VCaP (cell line): ENCODE measurements at regions not wholly inside any gene's neighbourhood (a gene's known extent, or its start where the extent isn't known, plus 50 kb on each side); places are given as distances from the start of the nearest gene placed in this dataset.

Source experiments
- H3K27ac ChIP-seq: fragments of 450-650 bp; 2 replicates; pipeline ENCODE4 v1.5.1; 2017
- TF ChIP-seq, protein P1 (sequence below): fragments of 450-650 bp; conservative IDR thresholded peaks from 2 replicates; pipeline ENCODE4 v1.5.1; 2017; ENCODE audit warnings: mild to moderate bottlenecking, moderate library complexity

DNA sequence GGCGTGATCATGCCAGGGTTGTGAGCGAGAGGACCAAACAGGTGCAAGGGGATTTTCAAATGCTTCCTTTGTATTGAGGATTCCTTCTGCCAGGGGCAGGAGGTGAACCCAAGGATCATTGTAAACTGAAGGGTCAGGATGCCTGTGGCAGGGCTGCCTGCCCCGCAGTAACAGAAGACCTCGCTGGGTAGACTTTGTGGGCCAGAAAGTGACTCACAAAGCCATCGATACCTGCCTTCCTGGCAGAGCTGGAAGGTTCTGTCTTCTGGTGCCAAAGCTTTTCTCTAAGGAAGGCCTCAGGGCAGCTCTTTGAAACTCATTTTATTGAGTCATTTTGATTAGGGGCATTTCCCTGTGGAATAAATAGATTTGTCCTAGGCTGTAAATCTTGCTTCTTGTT is 223.4 kb downstream of the ICE1 start:
- TF ChIP-seq, protein P1, sequence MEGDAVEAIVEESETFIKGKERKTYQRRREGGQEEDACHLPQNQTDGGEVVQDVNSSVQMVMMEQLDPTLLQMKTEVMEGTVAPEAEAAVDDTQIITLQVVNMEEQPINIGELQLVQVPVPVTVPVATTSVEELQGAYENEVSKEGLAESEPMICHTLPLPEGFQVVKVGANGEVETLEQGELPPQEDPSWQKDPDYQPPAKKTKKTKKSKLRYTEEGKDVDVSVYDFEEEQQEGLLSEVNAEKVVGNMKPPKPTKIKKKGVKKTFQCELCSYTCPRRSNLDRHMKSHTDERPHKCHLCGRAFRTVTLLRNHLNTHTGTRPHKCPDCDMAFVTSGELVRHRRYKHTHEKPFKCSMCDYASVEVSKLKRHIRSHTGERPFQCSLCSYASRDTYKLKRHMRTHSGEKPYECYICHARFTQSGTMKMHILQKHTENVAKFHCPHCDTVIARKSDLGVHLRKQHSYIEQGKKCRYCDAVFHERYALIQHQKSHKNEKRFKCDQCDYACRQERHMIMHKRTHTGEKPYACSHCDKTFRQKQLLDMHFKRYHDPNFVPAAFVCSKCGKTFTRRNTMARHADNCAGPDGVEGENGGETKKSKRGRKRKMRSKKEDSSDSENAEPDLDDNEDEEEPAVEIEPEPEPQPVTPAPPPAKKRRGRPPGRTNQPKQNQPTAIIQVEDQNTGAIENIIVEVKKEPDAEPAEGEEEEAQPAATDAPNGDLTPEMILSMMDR = no peak
- no peak overlapping the region; the same call in 1 of the 2 replicates for H3K27ac ChIP-seq

DNA sequence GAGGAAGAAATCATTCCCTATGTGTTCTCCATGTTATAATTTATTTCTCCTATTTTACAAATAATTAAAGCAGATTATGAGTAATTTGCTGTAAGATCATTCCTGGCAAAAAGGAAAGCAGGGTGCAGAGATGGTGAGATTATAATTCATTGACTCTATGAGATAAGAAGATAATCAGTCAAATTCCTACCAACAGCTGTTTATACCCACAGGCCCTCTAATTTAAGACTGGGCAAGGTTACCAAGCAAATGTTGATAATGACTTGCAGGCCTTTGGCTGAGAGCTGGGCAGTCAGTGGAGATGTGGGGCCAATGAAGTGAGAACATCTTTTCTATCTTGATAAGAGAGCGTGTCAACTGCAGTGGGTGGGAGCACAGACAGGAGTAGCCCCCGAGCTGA is 222.7 kb downstream of the ICE1 start:
- H3K27ac ChIP-seq = peak overlapping the region; percentile 11; the same call in 1 of the 2 replicates
- TF ChIP-seq, protein P1 = no peak

DNA sequence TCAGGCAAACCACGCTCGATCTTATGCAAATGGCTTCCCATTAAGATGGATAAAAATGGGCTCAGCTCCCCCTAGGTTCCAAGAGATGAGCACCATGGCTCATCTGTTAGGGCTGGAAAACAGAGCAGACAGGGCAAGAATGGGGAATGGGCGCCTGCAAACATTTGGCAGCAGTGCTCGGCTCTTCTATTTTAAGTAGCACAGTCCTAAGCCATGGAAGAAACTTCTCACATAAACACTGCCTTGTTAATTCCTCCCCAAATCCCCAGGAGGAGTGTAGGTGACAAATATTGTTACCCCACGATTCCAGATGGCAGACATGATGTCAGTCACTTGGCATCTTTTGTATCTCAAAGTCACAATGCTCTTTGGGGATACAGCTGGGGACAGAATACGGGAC is 221.8 kb downstream of the ICE1 start:
- TF ChIP-seq, protein P1 = no peak
- H3K27ac ChIP-seq = no peak overlapping the region

DNA sequence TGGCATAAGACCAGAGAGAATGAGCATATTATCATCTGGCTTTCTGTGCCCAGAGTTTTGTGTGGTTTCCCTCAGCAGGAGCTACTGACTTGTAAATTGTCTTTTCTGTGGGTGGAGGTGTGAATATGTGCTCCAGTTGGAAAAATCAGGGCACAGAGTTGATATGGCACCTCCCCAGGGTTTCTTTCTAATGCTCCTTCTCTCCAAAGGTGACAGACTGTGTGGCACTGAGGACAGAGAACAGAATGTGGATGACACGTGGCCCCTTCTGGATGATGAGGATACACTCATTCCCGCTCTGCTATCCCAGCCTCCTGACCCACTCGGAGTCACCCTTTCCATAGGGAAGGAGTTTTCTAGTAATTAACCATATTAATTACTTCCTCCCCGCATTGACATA is 221.0 kb downstream of the ICE1 start:
- H3K27ac ChIP-seq = no peak overlapping the region
- TF ChIP-seq, protein P1 = no peak

DNA sequence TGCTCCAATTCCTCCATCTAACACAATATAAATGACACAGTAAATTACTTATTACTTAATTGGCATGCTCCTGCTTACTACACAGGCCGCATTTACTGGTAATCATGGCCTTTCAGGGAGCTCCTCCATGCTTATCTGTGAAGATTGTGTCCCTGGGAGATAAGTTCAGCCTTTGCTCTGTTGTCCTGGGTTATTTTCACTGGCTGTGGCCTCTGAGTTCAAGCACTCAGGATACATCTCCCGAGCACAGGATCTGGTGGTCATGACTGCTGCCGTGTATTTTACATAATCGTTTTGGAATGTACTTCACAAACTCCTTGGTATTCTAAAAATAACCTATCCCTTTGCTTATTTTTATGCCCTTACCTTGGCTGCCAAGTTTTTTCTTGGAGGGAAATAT is 215.7 kb downstream of the ICE1 start:
- no peak overlapping the region for H3K27ac ChIP-seq
- TF ChIP-seq, protein P1 = no peak

DNA sequence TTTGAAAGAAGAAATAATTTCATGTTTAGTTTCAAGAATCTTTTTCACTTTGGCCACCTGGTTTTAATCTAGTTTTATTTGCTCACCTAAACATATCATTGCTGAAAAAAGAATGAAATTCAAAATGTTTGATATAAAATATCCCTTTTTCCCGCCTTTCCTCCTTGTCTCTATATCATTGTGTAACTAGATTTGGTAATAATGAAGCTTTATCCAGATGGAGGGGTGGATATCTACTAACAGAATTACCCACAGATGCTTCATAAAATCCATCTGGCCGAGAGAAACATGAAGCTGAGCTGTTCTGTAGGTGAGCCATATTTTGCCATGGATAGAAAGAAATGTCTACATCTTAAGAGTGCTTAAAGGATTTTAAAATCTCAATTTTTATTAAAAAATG is 214.7 kb downstream of the ICE1 start:
- TF ChIP-seq, protein P1 = no peak
- no peak overlapping the region for H3K27ac ChIP-seq

DNA sequence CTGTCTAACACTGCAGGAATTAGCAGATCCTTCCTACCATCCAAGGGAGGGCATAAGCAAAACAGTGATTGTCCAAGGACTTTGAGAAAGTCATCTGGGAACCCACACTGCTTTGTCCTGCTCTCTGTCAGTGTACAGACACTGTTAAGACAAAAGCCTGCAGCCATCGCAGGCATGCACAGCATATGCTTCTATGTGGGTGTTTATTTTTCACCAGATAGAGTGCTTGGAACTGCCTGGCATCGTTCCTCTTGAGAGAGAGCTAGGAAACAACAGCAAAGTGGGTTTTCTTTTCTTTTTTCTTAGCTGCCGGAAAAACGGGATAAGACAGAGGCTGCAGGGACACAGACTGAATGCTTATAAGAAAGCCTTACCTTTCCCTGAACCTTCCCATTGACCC is 212.3 kb downstream of the ICE1 start:
- TF ChIP-seq, protein P1 = no peak
- H3K27ac ChIP-seq = no peak overlapping the region

DNA sequence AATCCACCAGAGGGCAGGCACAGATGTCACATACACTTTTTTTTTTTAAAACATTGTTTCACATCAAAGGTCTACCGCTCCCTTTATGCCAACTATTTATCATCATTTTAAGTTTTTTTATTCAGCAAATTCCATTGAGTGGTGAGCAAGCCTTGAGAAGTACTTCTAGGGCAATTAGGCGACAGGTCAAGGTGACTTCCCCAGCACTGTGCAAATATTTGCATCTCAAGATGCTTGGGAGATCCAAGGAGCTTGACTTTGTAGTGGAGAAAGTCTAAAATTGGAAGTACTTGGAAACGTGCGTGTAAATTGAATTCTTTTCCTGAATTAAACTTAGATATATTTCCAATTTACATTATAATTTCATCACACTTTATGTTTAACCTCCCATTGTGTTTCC is 211.1 kb downstream of the ICE1 start:
- H3K27ac ChIP-seq = no peak overlapping the region
- TF ChIP-seq, protein P1 = no peak
